ENCODE measurements at regions not wholly inside any gene's neighbourhood (a gene's known extent, or its start where the extent isn't known, plus 50 kb on each side); places are given as distances from the start of the nearest gene placed in this dataset.

DNA sequence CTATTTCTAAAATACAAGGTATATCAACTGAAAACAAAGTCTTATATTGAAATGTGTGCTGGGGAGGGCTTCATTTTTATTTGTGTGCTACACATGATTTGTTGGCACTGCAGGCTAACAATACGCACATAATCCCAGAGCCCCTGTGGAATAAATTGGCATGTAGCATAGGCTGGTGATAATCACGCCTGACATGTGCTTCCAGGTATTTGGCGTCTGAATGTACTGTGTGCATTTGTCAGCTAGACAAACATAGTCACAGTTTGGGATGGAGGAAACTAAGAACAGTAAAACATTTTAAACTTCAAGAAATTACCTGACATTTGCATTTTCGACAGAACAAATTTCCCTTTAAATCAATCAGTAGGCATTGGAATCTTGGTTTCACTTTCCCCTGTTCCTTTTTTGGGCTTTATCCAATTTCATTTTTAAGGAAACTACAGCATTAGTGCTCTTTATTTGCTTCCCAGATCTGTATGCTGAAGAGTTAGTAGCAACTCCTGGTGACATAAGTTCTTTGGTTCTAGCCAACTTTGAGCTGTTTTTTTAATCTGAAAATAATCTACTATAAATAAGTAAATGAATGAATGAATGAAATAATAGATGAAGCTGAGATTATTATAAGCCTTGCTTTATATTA lies 472.3 kb downstream of the PDHA2 start:
- DNase-seq (ENCODE audit: low read depth): no peak

DNA sequence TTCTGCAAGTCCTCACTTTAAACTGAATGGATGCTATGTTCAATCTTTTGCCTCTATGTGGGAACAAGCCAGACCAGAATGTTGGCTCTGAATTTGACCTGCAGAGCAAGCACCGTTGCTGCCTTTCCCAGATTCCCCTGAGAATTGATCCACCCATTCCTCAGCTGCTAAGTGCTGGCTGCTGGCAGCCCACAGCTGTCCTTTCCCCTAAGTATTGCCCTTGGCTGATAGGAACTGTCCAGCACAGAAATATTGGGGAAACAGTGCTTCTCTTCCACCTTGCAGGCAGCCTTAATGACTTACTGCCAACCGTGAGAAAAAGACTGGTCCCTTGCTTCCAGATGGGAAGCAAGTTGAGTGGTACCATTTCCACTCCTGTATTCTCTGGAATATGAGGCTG lies 475.9 kb downstream of the PDHA2 start:
- DNase-seq (ENCODE audit: low read depth): no peak

DNA sequence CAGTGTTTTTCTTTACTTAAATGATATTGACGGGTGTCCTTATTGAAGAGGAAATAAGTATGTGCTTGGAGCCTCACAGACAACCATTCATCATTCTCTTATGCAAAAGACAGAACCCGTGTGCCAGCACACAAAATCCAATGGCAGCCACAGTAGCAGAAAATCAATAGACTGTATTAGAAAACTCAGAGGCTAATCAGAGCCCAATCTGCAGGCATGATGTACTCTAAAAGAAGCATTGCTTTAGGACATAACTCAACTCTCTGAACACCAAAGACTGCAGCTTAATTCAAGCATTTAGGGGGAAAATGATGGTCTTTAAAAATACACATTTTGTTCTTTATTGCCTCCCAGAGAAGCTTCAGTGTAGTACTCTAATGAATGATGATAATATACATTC lies 476.9 kb downstream of the PDHA2 start:
- DNase-seq (ENCODE audit: low read depth): no peak

DNA sequence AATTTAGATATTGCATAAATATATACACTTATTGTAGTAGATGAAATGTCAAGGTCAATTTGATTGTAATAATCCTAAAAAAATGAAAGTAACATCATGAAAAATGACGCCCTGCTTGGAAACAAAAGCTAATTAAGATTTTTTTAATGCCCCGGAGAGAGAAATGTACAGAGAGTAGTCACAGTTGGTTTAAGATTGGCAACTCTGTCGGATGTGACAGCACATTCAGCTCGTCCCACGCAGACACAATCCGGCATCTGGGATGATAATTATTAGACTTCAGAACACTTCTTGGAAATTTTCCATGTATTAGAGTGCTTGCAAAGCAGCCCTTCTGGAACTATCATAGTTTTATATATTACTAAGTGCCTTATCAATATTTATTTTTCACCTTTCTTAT lies 478.0 kb downstream of the PDHA2 start:
- DNase-seq (ENCODE audit: low read depth): no peak

DNA sequence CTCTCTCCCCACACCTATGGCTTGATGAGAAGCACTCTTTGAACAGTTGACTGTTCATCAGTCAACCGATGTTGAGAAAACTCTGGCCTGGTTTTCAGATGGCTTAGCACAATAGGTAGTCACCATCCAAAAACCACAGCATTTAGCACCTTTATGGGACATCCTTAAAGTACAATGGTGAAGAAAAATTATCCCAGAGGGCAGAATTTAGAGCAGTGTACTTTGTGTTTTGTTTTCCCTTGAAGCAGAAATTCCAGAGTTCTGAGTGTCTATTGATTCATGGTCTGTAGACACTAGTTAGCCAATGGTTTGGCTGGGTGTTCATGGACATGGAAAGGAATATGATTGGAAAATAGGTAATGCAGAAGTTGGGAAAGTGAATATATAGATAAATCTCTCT lies 487.0 kb downstream of the PDHA2 start:
- no peak for DNase-seq (ENCODE audit: low read depth)

DNA sequence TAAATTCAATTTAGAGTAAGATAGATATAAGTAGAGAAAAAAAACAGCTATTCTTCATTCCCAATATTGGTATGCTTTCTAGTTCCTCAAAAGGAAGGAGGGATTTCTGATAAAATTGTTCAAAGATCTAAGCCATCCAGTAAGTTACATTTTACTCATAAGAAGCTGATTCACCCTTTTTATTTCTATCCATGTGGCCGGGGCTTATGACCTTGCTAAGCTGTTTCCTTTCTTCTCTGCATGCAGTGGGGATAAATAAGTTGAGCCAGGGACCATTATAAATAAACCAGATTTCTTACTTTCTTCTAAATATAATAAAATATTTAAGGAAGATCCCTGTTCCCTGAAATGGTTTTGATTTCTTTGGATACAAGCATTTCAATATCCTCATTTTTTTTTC lies 502.3 kb downstream of the PDHA2 start:
- no peak for DNase-seq (ENCODE audit: low read depth)

DNA sequence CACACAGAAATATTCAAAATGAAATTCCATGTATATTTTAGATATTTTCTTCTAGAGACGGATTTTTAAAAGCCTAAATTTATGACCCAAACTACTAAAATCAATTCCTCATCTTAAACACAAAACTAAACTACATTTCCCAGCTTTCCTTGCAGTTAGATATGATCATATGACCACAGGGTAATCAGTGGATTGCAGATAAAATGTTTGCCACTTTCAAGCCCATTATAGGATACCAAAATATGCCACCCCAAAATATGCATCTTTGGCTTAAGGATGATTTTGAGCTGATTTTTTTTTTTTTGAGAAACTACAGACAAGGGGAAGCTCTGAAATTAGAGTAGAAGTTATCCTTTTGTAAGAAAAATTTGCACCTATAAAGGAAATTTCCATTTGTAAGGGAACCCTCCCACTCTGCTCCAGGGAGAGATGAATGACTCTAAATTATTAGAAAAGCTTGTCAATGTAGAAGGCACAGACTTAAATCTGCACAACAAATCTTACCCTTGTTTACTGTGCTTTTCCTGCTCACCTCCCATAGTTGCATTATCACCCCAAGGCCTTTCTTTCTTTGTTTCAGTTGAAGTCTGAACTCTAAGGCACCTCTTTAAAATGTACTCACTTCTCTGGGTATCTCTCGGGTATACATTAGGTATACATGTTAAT lies 503.0 kb downstream of the PDHA2 start:
- no peak for DNase-seq (ENCODE audit: low read depth)

DNA sequence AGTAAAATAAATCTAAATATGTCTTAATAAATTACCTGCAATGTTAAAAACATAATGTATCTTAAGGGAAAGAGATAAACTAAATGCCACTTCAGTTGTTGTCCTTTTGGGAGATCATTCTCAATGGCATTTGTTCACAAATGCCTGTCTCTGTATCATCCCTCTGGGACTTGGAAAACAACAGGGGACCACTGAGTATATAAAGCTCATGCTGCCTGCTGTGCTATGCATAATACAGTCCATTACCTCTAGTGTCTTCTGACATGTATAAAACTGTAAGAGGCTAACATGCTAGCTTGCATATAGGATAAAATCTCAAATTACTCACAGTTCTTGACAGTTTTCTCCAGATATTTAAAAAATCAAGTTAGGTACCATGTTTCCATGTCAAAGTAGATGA lies 503.9 kb downstream of the PDHA2 start:
- no peak for DNase-seq (ENCODE audit: low read depth)

DNA sequence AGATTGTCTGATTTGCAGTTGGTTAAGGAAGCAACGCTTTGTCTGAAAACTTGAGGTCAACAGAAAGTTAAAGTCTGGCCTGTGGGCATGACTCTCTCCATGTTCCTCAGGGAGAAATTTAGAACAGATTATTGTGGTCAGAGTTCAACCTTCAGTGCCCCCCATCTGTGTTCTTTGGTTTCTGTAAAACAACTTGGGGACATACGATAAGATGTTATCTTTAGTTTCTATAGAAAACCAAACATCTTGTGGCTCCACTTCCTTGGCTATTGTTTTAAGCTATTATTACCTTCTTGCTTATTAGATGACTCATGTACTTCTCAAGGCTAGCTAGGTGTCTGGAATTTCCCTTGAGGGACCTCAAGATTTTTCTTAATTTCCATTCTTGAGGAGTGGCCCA lies 507.7 kb downstream of the PDHA2 start:
- no peak for DNase-seq (ENCODE audit: low read depth)

DNA sequence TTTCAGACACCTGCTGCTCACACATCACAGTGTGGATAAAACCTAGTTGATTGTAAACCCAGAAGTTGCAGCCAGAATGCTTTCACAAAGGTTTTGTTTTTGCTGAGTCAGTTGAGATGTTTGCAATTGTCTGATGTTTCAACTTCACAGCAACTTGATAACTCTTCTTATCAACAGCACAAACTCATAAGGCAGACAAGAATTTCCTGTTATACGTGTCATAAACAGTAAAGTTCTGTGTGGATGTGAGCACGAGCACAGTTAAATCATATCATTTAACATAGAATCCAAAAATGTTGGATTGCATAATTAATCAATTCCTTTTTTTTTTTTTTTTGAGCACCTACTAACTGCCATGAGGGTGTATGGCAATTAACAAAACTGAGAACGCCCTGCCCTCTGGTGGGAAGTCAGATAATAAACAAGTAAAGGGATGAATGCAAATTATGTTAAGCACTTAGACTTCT lies 512.2 kb downstream of the PDHA2 start:
- no peak for DNase-seq (ENCODE audit: low read depth)

DNA sequence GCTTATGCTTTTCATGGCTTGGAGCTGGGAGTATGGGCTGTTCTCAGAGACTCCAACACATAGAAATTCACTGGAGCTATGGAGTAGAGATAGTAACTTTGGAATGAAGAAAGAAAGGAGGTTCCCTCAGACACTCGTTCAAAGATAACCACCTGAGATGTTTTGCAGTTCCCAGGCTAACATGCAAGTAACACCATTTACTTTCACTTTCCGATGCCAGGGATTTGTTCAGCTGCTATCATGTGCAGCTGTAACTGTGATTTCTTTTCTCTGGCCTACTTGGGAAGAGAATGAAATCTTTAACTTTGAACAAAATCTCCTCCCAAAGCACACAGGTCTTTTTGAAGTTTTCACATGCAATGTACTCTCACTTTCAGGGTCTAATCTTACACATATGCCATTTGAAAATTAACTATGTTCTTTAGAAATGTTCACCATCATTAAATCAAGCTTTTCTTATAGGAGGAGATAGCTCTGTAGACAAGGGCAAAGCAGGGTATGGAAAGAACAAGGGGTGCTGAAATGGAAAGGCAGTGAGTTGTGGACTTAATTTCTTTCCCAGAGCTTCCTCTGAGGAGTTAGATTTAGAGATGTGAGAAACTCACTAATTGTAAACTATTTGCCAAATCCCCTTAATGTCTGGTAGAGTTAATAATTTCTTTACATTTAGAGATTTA lies 514.3 kb downstream of the PDHA2 start:
- DNase-seq (ENCODE audit: low read depth): no peak

DNA sequence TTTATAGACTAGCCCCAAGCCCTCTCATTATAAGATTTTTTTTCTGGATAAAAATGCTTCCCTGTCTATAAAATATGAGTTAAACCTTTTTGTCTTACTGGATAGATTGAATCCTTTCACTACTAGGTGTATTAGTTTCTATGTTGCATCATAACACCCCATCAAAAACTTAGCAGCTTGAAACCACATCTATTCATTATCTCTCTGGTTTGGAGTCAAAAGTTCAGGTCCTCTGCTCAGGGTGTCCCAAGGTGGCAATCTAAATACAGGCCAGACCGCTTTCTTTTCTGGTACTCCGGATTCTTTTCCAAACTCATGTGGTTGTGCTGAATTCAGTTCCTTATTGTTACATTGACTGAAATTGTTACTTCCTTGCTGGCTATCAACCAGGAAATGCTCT lies 515.5 kb downstream of the PDHA2 start:
- no peak for DNase-seq (ENCODE audit: low read depth)

DNA sequence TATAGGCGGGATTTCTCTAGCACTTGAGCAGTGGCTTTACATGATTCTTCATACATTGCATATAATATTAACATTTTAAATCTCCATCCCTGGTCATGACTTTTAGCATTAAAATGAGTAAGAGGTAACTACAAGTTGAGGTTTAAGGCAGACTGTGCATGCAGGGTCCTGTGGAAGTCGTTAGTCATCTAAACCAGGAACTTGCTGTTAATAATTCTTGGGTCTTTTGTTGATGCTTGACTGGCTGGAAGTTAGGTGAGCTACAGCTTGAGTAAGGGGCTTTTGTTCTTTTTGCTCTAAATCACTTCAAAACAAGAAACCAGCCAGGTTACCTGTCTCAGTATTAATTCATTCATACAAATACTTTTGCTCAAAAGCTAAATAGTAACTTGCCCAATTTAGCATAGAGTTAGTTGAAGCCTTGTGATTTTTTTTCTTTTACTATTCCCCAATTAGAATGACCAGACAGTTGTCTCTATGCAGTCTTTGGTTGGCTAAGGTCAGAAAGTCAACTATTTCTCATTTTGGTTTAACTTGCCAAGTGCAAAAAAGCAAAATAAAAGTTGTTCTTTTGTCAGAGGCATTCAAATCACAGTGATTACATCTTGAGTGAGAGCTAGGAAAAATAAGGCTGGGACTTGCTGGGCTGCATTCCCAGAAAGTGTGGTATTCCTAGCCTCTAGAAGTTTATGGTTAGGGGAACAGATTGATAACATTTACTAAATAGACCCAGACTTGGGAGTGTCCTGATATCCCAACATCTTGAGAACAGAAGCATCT lies 516.9 kb downstream of the PDHA2 start:
- no peak for DNase-seq (ENCODE audit: low read depth)

DNA sequence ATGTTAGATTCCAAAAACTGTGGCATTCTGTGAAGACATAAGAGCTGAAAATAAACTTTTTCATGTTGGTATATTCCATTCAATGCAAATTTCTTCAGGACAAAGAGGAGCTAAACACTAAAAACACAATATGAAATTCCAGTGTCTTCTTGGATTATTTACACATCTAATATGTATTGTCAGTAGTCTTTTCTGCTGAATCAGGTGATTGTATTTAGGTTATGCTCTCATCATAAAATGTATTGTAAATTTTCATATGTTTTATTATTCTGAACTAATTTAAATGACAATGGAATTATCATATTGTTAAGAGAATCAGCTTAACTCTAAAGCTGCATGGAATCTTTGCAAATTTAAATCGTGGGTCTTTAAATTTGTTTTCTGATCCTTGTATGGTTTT lies 526.7 kb downstream of the PDHA2 start:
- DNase-seq (ENCODE audit: low read depth): no peak

DNA sequence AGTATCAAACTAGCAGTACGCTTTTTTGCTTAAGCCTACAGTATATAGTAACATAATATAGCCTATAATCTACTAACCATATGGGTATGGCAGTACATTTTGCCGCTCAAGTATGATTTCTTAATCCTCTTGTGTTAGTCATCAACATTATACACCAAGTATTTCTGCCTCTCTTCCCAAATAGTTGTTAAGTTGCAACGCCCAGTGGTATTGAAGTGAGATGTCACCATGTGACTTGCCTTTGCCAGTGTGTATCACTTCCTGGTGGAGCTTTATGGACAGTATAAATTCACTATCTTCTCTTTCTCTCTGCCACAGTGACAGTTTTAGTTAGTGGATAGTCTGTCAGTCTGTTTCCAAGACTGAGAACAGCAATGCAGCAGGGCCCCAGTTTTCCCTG lies 535.5 kb downstream of the PDHA2 start:
- no peak for DNase-seq (ENCODE audit: low read depth)

DNA sequence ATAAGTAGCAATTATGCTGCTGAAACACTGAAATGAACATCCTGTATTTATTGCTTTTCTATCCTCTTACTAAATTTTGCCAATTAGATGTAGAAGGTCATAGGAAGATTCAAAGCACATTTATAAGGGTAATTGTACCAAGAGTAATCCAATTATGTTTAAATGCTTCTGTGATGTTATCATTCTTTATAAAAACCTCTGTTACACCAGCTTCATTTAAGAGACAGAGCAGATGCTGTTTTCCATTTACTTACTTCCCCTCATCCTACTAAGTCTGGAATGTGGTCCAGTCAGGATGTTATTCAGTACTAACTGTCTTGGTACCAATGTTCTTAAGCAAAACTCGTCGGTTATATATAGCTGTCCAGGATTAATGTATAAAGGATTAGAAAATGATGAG lies 539.6 kb downstream of the PDHA2 start:
- DNase-seq (ENCODE audit: low read depth): no peak

DNA sequence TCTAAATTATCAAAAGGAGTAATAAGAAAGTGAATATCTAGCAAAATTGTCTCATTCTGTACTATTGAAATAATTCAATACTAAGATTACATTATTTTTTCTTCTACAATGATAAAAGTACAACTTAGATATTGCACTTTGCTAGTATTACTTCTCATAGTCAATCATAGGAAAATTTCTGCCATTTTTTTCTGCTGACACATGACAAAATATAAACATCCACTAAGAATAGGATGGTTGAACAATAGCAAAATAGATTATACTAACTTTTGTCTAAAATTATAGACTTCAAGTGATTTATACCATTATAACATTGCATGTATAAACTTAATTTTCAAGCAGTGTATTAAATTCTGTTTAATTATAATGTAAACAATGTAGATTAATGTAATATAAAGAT lies 540.2 kb downstream of the PDHA2 start:
- DNase-seq (ENCODE audit: low read depth): no peak

DNA sequence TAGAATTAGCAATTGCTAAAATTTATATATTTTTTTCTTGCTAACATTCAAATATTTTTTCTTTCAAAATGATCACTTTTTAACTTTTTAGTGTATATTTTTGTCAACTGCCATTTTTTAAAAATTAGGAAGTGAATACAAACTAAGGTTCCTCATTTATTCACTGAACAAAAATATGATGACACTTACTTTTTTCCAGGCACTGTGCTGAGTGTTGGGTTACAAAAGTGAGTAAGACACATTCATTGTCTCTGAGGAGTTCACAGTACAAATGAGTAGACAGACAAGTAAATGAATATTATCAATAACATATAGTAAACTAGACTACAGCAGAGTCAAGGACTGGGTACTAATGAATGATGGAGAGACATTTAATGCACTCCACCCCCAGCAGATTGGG lies 543.5 kb downstream of the PDHA2 start:
- DNase-seq (ENCODE audit: low read depth): no peak

DNA sequence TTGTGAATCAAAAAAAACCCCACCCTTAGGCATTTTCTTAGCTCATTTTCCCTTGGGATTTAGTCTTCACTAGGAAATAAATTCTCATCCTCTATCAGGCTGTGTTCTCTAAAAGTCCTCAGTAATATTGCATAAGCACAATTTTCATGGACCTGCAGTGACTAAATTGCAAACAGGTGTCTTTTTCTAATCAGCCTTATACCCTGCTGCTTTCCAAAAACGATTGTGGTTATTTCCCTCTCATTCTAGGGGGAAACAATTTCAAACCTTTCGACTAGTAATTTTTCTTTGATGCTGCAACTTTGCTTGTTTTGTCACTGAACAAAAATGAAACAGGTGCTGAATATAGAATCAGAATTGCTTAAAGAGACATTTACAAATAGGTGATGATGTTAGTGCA lies 549.9 kb downstream of the PDHA2 start:
- no peak for DNase-seq (ENCODE audit: low read depth)

DNA sequence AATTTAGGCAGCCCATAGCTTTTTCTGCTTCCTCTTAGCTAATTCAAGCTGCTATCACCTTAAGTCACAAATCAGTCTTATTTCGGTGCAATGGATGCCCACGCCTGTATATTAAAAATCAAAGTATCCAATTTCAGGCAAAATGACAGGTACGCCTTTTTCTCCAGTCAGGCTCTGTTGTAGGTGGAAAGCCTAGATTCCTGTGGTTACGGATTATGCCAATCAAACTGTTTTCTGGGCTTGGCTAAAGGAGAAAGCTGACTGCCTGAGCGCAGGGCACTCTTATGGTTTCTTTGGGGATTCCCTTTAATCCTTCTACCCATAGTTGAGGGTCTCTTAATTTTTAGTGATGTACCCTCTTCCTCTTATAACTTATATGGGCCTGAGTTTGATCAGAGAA lies 550.5 kb downstream of the PDHA2 start:
- DNase-seq (ENCODE audit: low read depth): no peak

DNA sequence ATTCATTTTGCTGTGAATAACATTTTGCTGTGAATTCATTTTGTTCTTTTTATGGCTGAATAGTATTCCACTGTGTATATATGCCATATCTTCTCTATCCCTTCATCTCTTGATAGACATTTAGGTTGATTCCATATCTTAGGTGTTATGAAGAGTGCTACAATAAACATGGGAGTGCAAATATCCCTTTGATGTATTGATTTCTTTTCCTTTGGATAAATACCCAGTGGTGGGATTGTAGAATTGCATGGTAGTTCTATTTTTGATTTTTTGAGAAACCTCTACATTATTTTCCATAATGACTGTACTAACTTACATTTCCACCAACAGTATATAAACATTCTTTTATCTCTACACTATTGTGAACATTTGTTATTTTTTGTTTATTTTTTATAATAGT lies 555.9 kb downstream of the PDHA2 start:
- DNase-seq (ENCODE audit: low read depth): no peak

DNA sequence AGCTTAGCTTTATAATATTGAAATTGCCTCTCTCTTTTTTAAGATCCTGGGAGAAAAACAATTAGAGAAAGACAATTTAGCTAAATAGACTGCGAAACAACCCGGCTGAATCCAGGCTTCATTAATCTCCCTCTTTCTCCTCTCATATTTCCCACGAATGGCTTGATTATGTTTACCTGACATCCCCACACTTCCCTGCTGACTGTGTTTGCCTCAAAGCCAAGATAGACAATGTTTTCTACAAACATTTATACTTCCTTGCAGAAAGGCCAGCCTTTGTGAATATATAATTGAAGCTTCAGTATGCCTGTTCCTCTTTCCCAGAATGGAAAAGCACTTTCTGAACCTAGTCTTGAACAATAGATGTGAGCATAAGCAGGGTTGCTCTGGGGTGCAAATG lies 566.8 kb downstream of the PDHA2 start:
- DNase-seq (ENCODE audit: low read depth): no peak

DNA sequence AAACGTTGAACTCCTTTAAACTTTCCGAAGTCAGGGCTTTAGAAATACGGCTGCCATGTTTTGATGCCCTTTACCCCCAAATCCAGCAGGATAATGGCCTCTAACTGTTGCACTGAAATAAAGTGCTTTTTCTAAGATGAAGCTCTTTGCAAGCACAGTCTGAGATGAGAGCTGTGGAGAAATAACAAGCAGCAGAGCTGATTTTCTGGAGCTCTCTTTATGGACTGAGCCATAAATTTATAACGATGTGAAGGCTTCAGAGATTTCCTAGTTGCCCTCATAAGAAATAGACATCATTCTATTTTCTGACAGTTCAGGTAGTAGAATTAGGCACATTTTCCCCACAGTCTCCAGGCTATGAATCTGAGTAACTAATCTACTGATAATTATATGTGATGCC lies 567.3 kb downstream of the PDHA2 start:
- DNase-seq (ENCODE audit: low read depth): no peak

Data from RPMI7951 (cell line).